Glutamatergic neuron (in vitro differentiated cells): ENCODE measurements at regions not wholly inside any gene's neighbourhood (a gene's known extent, or its start where the extent isn't known, plus 50 kb on each side); places are given as distances from the start of the nearest gene placed in this dataset.

ENCODE experiments used
- DNase-seq: peaks from one replicate; pipeline ENCODE4 v3.0.0; 2022
- H3K27ac Mint-ChIP-seq: one replicate; pipeline ENCODE4 v1.8.0; 2020; ENCODE audit warnings: mild to moderate bottlenecking, mixed read lengths, inconsistent platforms; ENCODE audit not compliant: unreplicated experiment
- H3K27me3 Mint-ChIP-seq: one replicate; pipeline ENCODE4 v1.8.0; 2020; ENCODE audit warnings: mild to moderate bottlenecking, moderate library complexity, mixed read lengths, inconsistent platforms; ENCODE audit not compliant: unreplicated experiment
- H3K36me3 Mint-ChIP-seq: one replicate; pipeline ENCODE4 v1.8.0; 2020; ENCODE audit warnings: mild to moderate bottlenecking, mixed read lengths, inconsistent platforms; ENCODE audit not compliant: unreplicated experiment
- H3K4me1 Mint-ChIP-seq: one replicate; pipeline ENCODE4 v1.8.0; 2020; ENCODE audit warnings: mild to moderate bottlenecking, low read depth, mixed read lengths, inconsistent platforms; ENCODE audit not compliant: unreplicated experiment
- H3K4me3 Mint-ChIP-seq: one replicate; pipeline ENCODE4 v1.8.0; 2020; ENCODE audit warnings: mild to moderate bottlenecking, mixed read lengths, inconsistent platforms; ENCODE audit not compliant: unreplicated experiment
- H3K9me3 Mint-ChIP-seq: one replicate; pipeline ENCODE4 v1.8.0; 2020; ENCODE audit warnings: mild to moderate bottlenecking, moderate library complexity, mixed read lengths, inconsistent platforms; ENCODE audit not compliant: unreplicated experiment
- TF ChIP-seq, protein P1 (sequence below): fragments of 200-600 bp; sonication (generic); IDR thresholded peaks from one replicate; pipeline ENCODE4 v1.5.0; 2021; ENCODE audit not compliant: partially characterized antibody, unreplicated experiment

DNA sequence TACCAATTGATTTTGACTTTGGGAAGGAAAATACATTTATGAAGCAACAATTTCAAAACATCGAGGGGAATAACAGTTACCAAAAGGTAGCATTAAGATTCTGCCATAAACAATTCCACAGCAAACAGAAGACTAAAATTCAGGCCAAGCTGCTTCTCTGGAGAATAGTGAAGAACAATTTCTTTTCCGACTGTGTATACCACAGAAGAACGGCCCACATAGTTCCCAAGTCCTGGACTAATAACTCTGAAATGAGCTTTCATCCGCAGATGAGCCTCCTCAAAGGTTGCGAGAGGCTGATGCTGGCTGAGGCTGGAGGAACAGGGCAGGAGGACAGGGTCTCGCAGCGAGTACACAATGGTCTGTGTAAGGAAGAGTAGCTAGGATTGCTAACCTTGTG is 278.9 kb upstream of the TCF4 start:
- Mint-ChIP-seq H3K27me3 (peaks cover 2% of the 10 kb centered on the region), H3K36me3 (no peaks in the 10 kb centered on the region), H3K4me3 (no peak overlapping the region), H3K4me1 (peaks cover 5% of the 10 kb centered on the region), H3K9me3 (peaks cover 3% of the 10 kb centered on the region), H3K27ac (no peak overlapping the region)
- TF ChIP-seq, protein P1, sequence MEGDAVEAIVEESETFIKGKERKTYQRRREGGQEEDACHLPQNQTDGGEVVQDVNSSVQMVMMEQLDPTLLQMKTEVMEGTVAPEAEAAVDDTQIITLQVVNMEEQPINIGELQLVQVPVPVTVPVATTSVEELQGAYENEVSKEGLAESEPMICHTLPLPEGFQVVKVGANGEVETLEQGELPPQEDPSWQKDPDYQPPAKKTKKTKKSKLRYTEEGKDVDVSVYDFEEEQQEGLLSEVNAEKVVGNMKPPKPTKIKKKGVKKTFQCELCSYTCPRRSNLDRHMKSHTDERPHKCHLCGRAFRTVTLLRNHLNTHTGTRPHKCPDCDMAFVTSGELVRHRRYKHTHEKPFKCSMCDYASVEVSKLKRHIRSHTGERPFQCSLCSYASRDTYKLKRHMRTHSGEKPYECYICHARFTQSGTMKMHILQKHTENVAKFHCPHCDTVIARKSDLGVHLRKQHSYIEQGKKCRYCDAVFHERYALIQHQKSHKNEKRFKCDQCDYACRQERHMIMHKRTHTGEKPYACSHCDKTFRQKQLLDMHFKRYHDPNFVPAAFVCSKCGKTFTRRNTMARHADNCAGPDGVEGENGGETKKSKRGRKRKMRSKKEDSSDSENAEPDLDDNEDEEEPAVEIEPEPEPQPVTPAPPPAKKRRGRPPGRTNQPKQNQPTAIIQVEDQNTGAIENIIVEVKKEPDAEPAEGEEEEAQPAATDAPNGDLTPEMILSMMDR = no peak
- no peak for DNase-seq

- Mint-ChIP-seq H3K27me3 (peaks cover 4% of the 10 kb centered on the region), H3K4me3 (no peak overlapping the region), H3K4me1 (peaks cover 11% of the 10 kb centered on the region), H3K36me3 (no peaks in the 10 kb centered on the region), H3K27ac (no peak overlapping the region), H3K9me3 (peaks cover 3% of the 10 kb centered on the region)
- no peak for DNase-seq
- TF ChIP-seq, protein P1 = no peak
Measured at GRCh38 chr18:55866006-55866405, 278.0 kb upstream of the TCF4 start.

DNA sequence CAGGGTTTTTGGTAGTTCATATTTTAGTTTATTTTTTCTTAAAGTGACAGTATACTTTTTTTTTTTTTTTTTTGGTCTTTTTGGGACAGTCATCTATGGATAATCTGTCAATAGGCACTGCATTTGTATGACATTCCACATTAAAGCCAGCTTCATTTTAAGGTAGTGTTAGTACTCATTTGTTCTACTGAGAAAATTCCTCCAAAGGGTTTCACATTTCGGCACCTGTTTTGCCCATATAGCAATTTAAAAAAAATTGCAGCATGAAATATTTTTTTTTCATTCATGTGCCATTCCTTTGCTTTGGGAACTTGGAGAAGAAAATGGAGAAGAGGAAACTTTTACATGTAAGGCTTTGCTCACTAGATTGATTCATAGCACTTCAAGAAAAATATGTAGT is 276.3 kb upstream of the TCF4 start:
- Mint-ChIP-seq H3K4me1 (peaks cover 24% of the 10 kb centered on the region), H3K4me3 (no peak overlapping the region), H3K9me3 (peaks cover 3% of the 10 kb centered on the region), H3K27me3 (peaks cover 4% of the 10 kb centered on the region), H3K36me3 (no peaks in the 10 kb centered on the region), H3K27ac (no peak overlapping the region)
- TF ChIP-seq, protein P1 = no peak
- DNase-seq = no peak

- Mint-ChIP-seq H3K27me3 (peaks cover 4% of the 10 kb centered on the region), H3K36me3 (no peaks in the 10 kb centered on the region), H3K4me1 (peaks cover 27% of the 10 kb centered on the region), H3K27ac (no peak overlapping the region), H3K9me3 (peaks cover 3% of the 10 kb centered on the region), H3K4me3 (no peak overlapping the region)
- TF ChIP-seq, protein P1 = no peak
- DNase-seq = no peak
Measured at GRCh38 chr18:55863876-55864275, 275.9 kb upstream of the TCF4 start.

GRCh38 chr18:55863391-55863706 is 275.4 kb upstream of the TCF4 start:
- no peak overlapping the region for H3K27ac Mint-ChIP-seq
- H3K36me3 Mint-ChIP-seq = no peaks in the 10 kb centered on the region
- no peak overlapping the region for H3K4me3 Mint-ChIP-seq
- H3K27me3 Mint-ChIP-seq = peaks cover 4% of the 10 kb centered on the region
- TF ChIP-seq, protein P1 = no peak
- peaks cover 3% of the 10 kb centered on the region for H3K9me3 Mint-ChIP-seq
- H3K4me1 Mint-ChIP-seq = peaks cover 32% of the 10 kb centered on the region
- no peak for DNase-seq
